GM21576 (cell line): ENCODE measurements at regions not wholly inside any gene's neighbourhood (a gene's known extent, or its start where the extent isn't known, plus 50 kb on each side); places are given as distances from the start of the nearest gene placed in this dataset.

Source experiments
- ATAC-seq: cut with Tn5 transposase; IDR thresholded peaks from one replicate; pipeline ENCODE4 v1.9.1; 2021; ENCODE audit warnings: mild to moderate bottlenecking, moderate library complexity; ENCODE audit not compliant: unreplicated experiment

DNA sequence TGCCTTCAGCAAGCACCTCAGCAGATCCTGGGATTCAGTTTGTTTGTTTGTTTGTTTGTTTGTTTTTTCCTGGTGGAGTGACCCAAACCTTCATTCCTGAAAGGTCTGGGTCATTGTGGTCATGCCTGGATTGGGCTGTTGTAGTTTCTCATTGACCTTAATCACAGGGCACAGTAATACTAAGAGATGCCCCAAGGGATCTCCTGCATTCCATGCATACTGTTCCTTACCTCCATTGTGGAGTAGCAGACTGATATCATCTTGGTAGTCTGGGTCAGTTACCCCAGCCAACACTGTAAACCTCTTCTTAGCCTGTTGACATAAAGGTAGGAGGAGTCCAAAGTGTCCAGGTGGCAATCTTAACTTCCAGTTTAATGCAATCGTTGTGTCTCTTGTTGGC, 1466.7 kb upstream of the CDH9 start:
- no peak for ATAC-seq

- ATAC-seq, result no peak
Observed at GRCh38 chr5:28500511-28500910, 1462.1 kb upstream of the CDH9 start.

DNA sequence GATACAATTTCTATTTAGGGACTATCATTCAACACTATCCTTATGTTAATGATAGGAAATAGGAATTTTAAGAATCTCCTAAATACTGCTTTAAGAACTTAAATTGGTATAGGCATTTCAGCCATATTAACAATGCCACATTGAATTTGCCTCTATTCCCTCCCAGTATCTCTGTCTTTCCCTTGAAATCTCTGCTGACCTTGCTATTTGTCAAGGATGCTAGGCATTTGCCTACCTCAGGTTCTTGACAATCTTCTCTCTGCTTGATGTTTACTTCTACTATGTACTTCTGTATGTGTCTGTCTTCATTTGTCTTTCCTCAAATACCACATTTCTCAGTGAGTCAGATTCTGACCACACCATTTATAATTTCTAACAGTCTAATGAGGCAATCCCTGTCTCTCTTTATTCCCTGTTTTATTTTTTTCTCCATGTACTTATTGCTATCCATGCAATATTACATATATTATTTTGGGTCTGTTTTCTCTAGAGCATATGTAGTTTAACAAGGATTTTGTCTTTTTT, 1461.4 kb upstream of the CDH9 start:
- ATAC-seq, result no peak

DNA sequence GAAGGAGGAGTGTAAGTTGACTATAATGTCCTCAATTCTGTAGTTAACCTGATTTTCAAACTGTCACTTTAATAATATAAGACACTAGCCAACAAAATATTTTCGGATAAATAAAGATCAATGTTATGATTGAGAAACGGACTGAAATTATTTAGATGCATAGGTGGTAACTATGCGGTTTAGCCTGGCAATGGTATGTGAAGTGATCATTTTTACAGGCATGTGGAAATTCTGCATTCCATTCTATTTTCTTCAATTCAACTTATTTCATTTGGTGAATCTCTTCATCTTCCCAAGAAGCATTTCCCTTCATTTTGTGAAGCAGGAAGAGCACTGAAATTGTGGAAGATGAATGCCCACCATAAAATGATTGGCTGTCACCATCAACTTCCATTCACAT, 1457.5 kb upstream of the CDH9 start:
- ATAC-seq, result no peak

GRCh38 chr5:28493456-28493855, 1455.1 kb upstream of the CDH9 start:
- no peak for ATAC-seq

DNA sequence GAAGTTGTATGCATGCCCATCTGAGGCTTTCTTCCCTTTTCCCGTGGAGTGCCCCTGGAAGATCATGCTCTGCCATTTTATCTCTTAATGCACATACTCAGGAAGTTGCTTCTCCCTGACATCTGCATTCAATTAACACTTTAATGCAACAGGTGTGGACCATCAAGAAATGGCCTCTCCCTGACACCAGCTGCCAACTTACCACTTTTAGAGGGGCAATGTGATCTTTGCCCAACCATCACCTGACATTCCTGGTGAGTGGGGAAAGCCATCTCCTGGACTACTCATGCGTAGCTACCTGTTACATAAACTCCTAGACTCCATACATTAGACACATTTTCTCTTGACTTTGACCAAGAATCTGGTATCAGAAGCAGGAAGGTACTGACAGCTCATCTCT, 1450.4 kb upstream of the CDH9 start:
- ATAC-seq, result no peak

- no peak for ATAC-seq
Observed at GRCh38 chr5:28483327-28484025, 1445.1 kb upstream of the CDH9 start.

DNA sequence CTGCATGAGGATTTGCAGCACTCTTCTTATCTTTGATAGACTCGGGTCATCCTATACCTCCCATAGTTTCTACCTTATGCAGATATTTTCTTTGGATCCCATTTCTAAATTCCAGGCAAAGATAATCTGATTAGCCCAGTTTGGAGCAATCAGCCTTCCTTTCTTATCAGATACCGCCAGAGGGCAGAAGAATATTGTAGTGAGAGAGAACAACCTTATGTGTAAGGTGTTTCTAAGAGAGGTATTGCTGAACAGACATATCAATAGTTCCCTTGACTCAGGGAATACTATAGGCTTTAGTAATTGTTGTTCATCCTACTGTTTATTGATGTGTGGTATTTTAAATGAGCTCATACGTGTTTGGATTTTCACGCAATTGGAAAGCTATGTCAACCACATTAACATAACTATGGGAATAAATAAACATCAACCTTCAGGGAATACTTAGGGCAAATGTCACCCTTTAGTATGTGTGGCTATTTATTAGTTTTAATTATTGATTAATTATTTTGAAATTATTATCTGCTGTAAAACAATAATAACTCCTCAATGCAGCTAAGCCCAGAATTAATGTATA, 1435.2 kb upstream of the CDH9 start:
- ATAC-seq, result no peak

DNA sequence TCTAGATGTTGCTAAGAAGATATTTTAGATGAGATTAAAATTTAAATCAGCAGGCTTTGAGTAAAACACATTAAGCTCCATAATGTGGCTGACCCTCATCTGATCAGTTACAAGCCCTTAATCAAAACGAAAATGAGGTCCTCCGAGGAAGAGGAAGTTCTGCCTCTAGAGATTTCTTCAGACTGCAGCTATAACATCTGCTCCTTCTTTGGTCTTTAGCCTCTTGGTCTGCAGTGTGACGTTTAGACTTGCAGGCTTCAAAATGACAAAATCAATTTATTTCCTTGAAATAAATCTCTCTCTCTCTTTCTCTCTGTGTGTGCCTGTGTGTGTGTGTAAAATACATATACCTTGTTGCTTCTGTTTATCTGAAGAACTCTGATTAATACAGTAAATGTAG, 1429.8 kb upstream of the CDH9 start:
- ATAC-seq, result no peak

DNA sequence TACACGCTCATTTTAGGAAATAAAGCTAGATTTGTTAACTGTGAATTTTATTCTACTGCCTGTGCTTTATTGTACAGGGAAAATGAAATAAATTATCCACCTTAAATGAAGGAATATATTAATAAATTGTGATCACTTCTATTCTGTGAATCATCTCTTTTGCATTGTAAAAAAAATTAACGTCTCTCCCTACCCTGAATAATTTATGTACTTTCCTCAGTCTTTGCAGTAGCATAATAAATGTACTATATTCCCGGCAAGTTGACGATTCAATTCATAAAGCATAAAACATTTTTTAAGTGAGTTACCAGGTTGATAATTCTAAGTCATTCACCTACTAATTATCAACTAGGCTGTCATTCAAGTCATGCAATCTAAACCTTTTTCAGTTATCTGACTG, 1425.3 kb upstream of the CDH9 start:
- ATAC-seq, result no peak

DNA sequence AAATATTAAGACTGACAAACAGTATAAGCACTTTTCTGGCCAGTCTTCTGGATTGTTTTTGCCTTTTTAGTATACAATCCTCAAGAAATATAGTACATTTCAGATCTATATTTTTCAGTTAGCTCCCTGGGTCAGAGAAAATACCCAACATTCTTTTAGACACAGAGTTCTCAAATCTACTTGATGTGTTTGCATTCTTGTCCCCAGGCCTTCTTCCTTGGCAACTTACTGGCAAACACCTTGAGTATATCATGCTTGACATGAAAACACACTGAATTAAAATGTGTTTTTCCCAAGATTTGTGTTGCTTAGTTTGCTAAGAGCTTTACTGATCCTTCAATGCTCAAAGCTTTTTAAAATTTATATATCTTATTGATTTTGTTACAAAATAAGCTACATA, 1413.1 kb upstream of the CDH9 start:
- no peak for ATAC-seq

- no peak for ATAC-seq
Observed at GRCh38 chr5:28450997-28451396, 1412.6 kb upstream of the CDH9 start.

DNA sequence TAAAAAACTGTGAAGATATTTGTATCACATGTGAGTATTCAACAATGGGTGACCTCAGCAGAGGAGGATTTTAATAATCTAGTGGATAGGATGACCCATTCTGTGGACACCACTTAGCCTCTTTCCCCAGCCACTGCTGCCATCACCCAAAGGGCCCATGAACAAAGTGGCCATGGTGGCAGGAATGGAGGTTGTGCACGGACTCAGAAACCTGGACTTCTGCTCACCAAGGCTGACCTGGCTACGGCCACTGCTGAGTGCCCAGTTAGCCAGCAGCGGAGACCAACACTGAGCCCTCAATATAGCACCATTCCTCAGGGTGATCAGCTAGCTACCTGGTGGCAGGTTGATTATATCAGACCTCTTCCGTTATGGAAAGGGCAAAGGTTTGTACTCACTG, 1410.4 kb upstream of the CDH9 start:
- no peak for ATAC-seq

DNA sequence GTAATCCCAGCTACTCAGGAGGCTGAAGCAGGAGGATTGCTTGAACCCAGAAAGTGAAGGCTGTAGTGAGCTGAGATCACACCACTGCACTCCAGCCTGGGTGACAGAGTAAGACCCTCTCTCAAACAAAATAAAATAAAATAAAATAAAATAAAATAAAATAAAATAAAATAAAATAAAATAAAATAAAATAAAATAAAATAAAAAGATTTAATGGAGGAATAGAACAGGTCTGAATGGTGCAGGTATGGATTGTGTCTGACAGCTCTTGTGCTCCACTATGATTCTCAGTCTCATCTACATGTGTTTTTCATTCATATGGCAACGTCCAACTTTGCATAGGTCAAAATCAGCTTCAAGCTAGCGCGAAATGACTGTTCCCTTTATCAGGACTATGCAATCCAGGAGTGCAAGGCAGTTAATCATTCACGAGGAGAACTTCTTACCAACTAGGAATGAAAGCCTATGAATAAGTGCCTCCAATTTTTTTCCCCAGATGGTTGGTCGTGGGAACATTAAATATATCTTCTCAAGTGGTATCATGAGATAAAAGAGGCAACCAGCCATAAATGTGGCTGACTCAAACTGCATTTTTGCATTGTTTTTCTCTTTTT, 1392.3 kb upstream of the CDH9 start:
- ATAC-seq, result no peak

DNA sequence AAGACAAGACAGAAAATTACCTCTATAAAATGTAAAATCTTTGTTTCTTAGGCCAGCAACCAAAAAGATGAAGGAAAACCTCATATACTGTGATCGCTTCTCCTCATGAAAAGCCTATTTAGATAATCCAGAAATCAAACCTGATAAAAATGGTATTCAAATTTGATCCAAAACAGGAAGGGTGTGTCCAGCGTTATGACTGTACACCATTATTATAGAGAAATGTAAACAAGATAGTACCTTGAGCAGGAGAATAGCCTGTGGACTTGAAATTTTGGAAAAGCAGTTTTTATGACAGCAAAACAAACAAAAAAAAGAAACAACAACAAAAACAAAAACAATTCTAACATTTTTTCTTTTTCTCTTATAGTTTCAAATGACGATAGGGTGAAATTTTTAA, 1382.8 kb upstream of the CDH9 start:
- no peak for ATAC-seq

GRCh38 chr5:28415791-28416443, 1377.5 kb upstream of the CDH9 start:
- no peak for ATAC-seq

- ATAC-seq, result no peak
Observed at GRCh38 chr5:28414619-28415018, 1376.2 kb upstream of the CDH9 start.

DNA sequence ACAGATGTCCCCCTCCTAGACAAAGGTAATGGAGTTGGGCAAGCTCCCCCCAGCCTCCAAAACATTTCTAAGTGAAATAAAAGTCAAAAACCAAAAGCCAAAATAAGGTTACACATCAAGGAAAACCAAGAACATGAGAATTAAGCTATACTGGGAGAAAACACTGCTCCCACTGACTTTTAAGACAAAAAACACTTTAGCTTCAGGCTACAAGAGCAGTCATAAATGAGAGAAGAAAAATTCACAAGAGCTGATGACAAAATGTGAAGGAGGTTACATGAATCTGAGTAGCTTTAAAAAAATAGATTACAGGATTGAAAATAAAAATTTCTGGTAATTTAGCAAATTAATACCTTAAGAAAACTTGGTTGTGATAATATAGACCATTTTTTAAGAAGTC, 1370.3 kb upstream of the CDH9 start:
- no peak for ATAC-seq

DNA sequence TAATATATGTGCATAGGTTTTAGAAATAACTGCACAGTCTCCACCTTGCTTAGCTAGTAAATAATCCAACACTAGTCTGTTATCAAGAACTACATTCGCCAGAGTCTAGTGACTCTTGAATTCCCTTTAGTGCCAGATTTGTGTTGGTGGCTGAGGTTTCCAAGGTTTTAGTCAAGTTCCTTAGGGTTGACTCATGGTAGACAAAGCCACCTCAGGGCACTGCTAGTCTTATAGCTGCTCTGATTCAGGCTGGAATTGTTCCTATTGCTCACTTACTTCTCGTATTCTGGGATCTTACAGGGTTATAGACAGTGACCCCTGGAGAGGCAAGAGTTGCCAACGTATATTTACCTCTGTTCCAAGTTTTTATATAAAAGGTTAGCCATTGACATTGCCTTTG, 1369.8 kb upstream of the CDH9 start:
- ATAC-seq, result no peak

GRCh38 chr5:28404363-28405071, 1366.1 kb upstream of the CDH9 start:
- ATAC-seq, result no peak

- no peak for ATAC-seq
Observed at GRCh38 chr5:28403846-28404245, 1365.5 kb upstream of the CDH9 start.
